ENCODE measurements at regions not wholly inside any gene's neighbourhood (a gene's known extent, or its start where the extent isn't known, plus 50 kb on each side); places are given as distances from the start of the nearest gene placed in this dataset.

DNA sequence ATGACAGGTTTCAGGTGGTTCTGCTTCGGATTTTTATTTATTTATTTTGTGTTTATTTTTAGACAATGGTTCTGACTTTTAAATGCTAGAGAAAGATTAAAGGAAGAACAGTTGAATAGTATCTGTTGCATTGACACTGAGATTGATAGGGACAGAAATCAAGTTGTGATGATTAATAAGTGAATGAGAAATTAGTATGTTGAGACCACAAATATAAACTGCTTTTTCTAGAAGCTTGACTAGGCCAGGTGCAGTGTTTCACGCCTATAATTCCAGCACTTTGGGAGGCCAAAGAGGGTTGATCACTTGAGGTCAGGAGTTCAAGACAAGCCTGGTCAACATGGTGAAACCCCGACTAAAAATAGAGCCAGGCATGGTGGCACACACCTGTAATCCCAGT, 65.1 kb upstream of the TNRC6B start:
- TF ChIP-seq, protein P1, sequence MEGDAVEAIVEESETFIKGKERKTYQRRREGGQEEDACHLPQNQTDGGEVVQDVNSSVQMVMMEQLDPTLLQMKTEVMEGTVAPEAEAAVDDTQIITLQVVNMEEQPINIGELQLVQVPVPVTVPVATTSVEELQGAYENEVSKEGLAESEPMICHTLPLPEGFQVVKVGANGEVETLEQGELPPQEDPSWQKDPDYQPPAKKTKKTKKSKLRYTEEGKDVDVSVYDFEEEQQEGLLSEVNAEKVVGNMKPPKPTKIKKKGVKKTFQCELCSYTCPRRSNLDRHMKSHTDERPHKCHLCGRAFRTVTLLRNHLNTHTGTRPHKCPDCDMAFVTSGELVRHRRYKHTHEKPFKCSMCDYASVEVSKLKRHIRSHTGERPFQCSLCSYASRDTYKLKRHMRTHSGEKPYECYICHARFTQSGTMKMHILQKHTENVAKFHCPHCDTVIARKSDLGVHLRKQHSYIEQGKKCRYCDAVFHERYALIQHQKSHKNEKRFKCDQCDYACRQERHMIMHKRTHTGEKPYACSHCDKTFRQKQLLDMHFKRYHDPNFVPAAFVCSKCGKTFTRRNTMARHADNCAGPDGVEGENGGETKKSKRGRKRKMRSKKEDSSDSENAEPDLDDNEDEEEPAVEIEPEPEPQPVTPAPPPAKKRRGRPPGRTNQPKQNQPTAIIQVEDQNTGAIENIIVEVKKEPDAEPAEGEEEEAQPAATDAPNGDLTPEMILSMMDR (IDR thresholded peaks at IDR 0.05; ENCODE audit: low read depth, low read length, missing control alignments): no peak
- no peak overlapping the region for H3K4me3 ChIP-seq (replicated peaks; ENCODE audit: low read depth, low read length)
- no peak for DNase-seq (ENCODE audit: extremely low read depth, low read depth)

DNA sequence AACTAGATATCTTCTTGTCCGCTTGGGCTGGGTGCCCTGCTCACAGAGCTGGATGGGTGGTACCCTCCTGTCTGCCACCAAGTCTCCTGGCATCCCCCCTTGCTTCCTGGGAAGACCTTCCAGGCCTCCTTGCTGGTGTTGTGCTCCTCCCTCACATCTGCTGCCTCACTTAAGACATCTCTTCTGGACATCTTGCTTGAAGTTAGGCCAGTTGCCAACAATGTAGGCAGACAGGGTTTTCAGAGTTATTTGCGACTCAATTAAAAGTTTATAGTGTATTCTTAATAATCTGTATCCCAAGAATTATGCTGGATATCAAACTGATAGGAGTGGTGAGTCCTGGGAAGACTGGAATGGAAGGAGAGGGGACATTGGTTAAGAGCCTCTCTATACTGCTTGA, 64.0 kb upstream of the TNRC6B start:
- TF ChIP-seq, protein P1 (IDR thresholded peaks at IDR 0.05; ENCODE audit: low read depth, low read length, missing control alignments): no peak
- H3K4me3 ChIP-seq (replicated peaks; ENCODE audit: low read depth, low read length): no peak overlapping the region
- DNase-seq (ENCODE audit: extremely low read depth, low read depth): no peak

DNA sequence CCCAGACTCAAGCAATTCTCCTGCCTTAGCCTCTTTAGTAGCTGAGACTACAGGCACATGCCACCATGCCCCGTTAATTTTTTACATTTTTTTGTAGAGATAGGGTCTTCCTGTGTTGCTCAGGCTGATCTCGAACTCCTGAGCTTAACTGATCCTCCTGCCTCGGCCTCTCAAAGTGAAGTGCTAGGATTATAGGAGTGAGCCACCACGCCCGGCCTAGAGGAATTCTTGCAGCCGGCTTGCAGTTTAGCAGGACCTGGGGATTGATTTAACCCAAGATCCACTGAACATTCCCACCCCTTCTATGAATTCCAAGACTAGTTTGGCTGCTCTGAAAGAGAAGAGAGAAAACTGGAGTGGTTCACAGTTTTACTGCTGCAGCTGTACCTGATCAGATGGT, 63.3 kb upstream of the TNRC6B start:
- H3K4me3 ChIP-seq (replicated peaks; ENCODE audit: low read depth, low read length): no peak overlapping the region
- DNase-seq (ENCODE audit: extremely low read depth, low read depth): no peak
- TF ChIP-seq, protein P1 (IDR thresholded peaks at IDR 0.05; ENCODE audit: low read depth, low read length, missing control alignments): no peak

GRCh38 chr22:40116496-40117200, 61.1 kb upstream of the TNRC6B start:
- DNase-seq (ENCODE audit: extremely low read depth, low read depth): no peak
- TF ChIP-seq, protein P1 (IDR thresholded peaks at IDR 0.05; ENCODE audit: low read depth, low read length, missing control alignments): no peak
- H3K4me3 ChIP-seq (replicated peaks; ENCODE audit: low read depth, low read length): no peak overlapping the region

DNA sequence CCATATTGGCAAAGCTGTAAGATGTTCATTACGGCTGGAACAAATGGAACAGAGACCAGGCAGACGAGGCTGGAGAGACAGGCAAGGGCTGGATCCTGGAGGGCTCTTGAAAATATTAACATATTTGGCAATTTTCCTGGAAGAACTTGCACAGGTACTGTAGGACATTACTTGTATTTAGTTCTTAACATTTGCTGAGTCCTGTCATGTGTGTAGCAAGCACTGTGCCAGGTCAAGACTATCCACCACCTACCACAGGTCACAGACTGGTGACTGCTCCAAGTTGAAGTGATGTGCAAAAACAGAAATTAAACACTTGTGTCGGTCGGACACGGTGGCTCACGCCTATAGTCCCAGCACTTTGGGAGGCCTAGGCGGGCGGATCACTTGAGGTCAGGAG, 58.7 kb upstream of the TNRC6B start:
- no peak for DNase-seq (ENCODE audit: extremely low read depth, low read depth)
- TF ChIP-seq, protein P1 (IDR thresholded peaks at IDR 0.05; ENCODE audit: low read depth, low read length, missing control alignments): no peak
- no peak overlapping the region for H3K4me3 ChIP-seq (replicated peaks; ENCODE audit: low read depth, low read length)

DNA sequence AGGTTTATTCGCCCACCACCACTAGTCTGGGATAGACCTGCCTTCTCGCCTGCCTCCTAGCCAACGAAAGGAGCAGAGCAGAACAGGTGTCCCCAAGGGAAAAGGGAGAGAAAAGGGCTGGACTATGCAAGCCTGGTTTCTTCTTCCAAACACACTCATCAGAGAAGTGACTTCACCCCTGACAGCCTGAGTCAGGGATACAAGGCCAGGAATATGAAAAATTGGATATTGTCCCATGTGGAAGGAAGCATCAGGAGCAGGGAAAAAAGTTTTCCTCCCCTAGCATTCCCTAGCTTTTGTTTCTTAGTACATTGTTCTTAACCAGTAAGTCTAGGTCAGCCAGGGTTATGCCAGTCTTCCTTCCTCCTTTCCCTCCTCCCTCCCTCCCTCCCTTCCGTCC, 56.9 kb upstream of the TNRC6B start:
- DNase-seq (ENCODE audit: extremely low read depth, low read depth): no peak

More for the DNA sequence above, 56.9 kb upstream of the TNRC6B start:
- no peak overlapping the region for H3K4me3 ChIP-seq (replicated peaks; ENCODE audit: low read depth, low read length)
- TF ChIP-seq, protein P1 (IDR thresholded peaks at IDR 0.05; ENCODE audit: low read depth, low read length, missing control alignments): no peak
